CD4-positive, alpha-beta memory T cell (primary cell): ENCODE measurements at regions not wholly inside any gene's neighbourhood (a gene's known extent, or its start where the extent isn't known, plus 50 kb on each side); places are given as distances from the start of the nearest gene placed in this dataset.

ENCODE experiments used
- CTCF ChIA-PET: fragments of 350-600 bp; sonication (Branson Sonifier 250); formaldehyde crosslinking; loops from one replicate; lab custom pipeline; 2021; ENCODE audit warnings: inconsistent platforms; ENCODE audit not compliant: partially characterized antibody; lab: Charles Lee
- POLR2A ChIA-PET: fragments of 350-600 bp; sonication (Branson Sonifier 250); formaldehyde crosslinking; loops from one replicate; lab custom pipeline; 2021; ENCODE audit not compliant: partially characterized antibody; lab: Charles Lee
- DNase-seq, 5 donors: peaks; one replicate each; pipeline versions ENCODE4 v3.0.0 to v3.0.0-alpha.2; 2020 to 2022; ENCODE audit warnings: mixed read lengths in 1 of 5
- H3K27ac ChIP-seq: one replicate; pipeline ENCODE4 v1.7.0; 2013; ENCODE audit warnings: low read depth, low read length
- H3K27me3 ChIP-seq: 2 replicates; pipeline ENCODE4 v1.7.0; 2013; ENCODE audit warnings: mild to moderate bottlenecking, low read length, moderate library complexity; ENCODE audit not compliant: insufficient read depth
- H3K36me3 ChIP-seq: 2 replicates; pipeline ENCODE4 v1.7.0; 2013; ENCODE audit warnings: mild to moderate bottlenecking, low read length, moderate library complexity; ENCODE audit not compliant: insufficient read depth
- H3K4me1 ChIP-seq: 2 replicates; pipeline ENCODE4 v1.7.0; 2013; ENCODE audit warnings: mild to moderate bottlenecking, low read length, moderate library complexity; ENCODE audit not compliant: insufficient read depth
- H3K4me3 ChIP-seq, 2 donors: one replicate each; pipeline ENCODE4 v1.7.0; 2013; ENCODE audit warnings: low read length in 2 of 2, mild to moderate bottlenecking in 1 of 2
- H3K9me3 ChIP-seq, 2 donors: one replicate each; pipeline ENCODE4 v1.7.0; 2013; ENCODE audit warnings: low read length in 2 of 2, control low read depth in 1 of 2; ENCODE audit not compliant: control insufficient read depth in 1 of 2
- H3K27ac Mint-ChIP-seq, 7 donors: one replicate each; pipeline ENCODE4 v1.8.0; 2020 to 2021; ENCODE audit warnings: mixed read lengths in 7 of 7, mild to moderate bottlenecking in 6 of 7, inconsistent platforms in 3 of 7, moderate library complexity in 3 of 7
- H3K27me3 Mint-ChIP-seq, 2 donors: one replicate each; pipeline ENCODE4 v1.8.0; 2020 to 2021; ENCODE audit warnings: mixed read lengths in 2 of 2
- H3K36me3 Mint-ChIP-seq, 2 donors: one replicate each; pipeline ENCODE4 v1.8.0; 2020 to 2021; ENCODE audit warnings: mixed read lengths in 2 of 2, inconsistent platforms in 1 of 2, mild to moderate bottlenecking in 1 of 2
- H3K4me1 Mint-ChIP-seq, 4 donors: one replicate each; pipeline ENCODE4 v1.8.0; 2020 to 2021; ENCODE audit warnings: mixed read lengths in 4 of 4, mild to moderate bottlenecking in 1 of 4
- H3K4me3 Mint-ChIP-seq, 8 donors: one replicate each; pipeline ENCODE4 v1.8.0; 2020 to 2021; ENCODE audit warnings: mixed read lengths in 8 of 8, mild to moderate bottlenecking in 7 of 8, moderate library complexity in 6 of 8, inconsistent platforms in 3 of 8
- H3K9me3 Mint-ChIP-seq, 8 donors: one replicate each; pipeline ENCODE4 v1.8.0; 2020 to 2021; ENCODE audit warnings: mixed read lengths in 8 of 8, mild to moderate bottlenecking in 5 of 8, inconsistent platforms in 3 of 8, moderate library complexity in 1 of 8
- intact Hi-C: fragments of 100-400 bp; cut with micrococcal nuclease; formaldehyde crosslinking; loops from one replicate; pipeline ENCODE4 v1.15.1; 2023

DNA sequence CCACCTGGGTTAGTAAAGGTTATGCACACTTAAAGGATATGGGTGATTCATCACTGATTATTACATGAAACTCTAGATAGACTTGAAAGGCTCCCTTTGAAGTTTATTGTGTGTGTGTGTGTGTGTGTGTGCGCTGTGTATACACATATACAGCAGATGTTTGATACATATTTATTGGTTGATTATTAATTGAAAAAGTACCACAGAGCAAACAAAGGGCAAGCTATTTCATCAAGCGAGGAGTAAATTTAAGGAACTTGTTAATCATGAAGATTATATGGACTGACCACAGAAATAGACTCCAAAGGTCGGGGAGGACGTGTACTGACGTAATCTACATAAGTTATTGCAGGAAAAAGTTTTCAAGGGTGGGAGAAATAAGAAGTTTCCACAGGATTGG is 617.4 kb upstream of the POU3F3 start:
- Mint-ChIP-seq H3K36me3 (no peaks in the 10 kb centered on the region), H3K27me3 (no peaks in the 10 kb centered on the region)
- POLR2A ChIA-PET, result no interaction called here

DNA sequence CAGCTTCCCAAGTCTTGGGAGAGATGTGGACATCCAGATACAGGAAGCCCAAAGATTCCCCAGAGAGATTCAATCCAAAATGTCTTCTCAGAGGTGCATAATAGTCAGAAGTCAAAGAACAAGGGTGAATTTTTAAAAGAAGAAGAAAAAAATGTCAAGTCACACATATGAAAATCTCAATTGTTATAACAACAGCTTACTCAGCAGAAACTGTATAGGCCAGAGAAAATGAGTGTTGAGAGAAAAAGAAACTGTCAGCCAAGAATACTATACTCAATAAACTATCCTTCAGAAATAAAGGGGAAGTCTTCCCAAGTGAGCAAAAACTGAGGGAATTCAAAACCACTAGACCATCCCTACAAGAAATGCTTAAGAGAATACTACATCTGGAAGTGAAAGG is 612.9 kb upstream of the POU3F3 start:
- no peaks in the 10 kb centered on the region for H3K27me3 ChIP-seq
- H3K9me3 Mint-ChIP-seq, result peaks cover 2 to 53% (median 30%) of the 10 kb centered on the region in 8 donors
- no peak overlapping the region for H3K4me3 Mint-ChIP-seq
- H3K27ac ChIP-seq, result no peak overlapping the region
- no peak for DNase-seq
- ChIA-PET POLR2A (no interaction called here), CTCF (no interaction called here)
- H3K36me3 Mint-ChIP-seq, result no peaks in the 10 kb centered on the region
- H3K27me3 Mint-ChIP-seq, result no peaks in the 10 kb centered on the region
- H3K9me3 ChIP-seq, result no peaks in the 10 kb centered on the region
- H3K4me1 Mint-ChIP-seq, result no peaks in the 10 kb centered on the region
- intact Hi-C loops, result no loop called here
- H3K4me3 ChIP-seq, result no peak overlapping the region
- H3K4me1 ChIP-seq, result no peaks in the 10 kb centered on the region
- no peak overlapping the region for H3K27ac Mint-ChIP-seq
- H3K36me3 ChIP-seq, result no peaks in the 10 kb centered on the region

More for the DNA sequence above, 617.4 kb upstream of the POU3F3 start:
- Histone ChIP-seq H3K4me3 (no peak overlapping the region), H3K9me3 (no peaks in the 10 kb centered on the region), H3K27me3 (no peaks in the 10 kb centered on the region), H3K36me3 (no peaks in the 10 kb centered on the region), H3K27ac (no peak overlapping the region), H3K4me1 (no peaks in the 10 kb centered on the region)
- Mint-ChIP-seq H3K27ac (no peak overlapping the region), H3K4me1 (no peaks in the 10 kb centered on the region), H3K9me3 (peaks cover 0 to 44% (median 22%) of the 10 kb centered on the region in 8 donors), H3K4me3 (no peak overlapping the region)
- intact Hi-C loops, result no loop called here
- DNase-seq, result no peak
- CTCF ChIA-PET, result no interaction called here

GRCh38 chr2:104249629-104250028 is 604.3 kb upstream of the POU3F3 start:
- intact Hi-C loops, result no loop called here
- Histone ChIP-seq H3K4me1 (no peaks in the 10 kb centered on the region), H3K27me3 (no peaks in the 10 kb centered on the region), H3K9me3 (no peaks in the 10 kb centered on the region), H3K4me3 (no peak overlapping the region), H3K36me3 (no peaks in the 10 kb centered on the region), H3K27ac (no peak overlapping the region)
- no peak overlapping the region for H3K4me3 Mint-ChIP-seq
- H3K9me3 Mint-ChIP-seq, result peaks cover 0 to 16% (median 4%) of the 10 kb centered on the region in 8 donors
- no peaks in the 10 kb centered on the region for H3K4me1 Mint-ChIP-seq
- no peak overlapping the region for H3K27ac Mint-ChIP-seq
- no peak for DNase-seq
- peaks cover 0 to 1% of the 10 kb centered on the region in 2 donors for H3K27me3 Mint-ChIP-seq
- ChIA-PET POLR2A (no interaction called here), CTCF (no interaction called here)
- no peaks in the 10 kb centered on the region for H3K36me3 Mint-ChIP-seq

- Mint-ChIP-seq H3K4me1 (no peaks in the 10 kb centered on the region), H3K4me3 (no peak overlapping the region), H3K27ac (no peak overlapping the region), H3K27me3 (peaks cover 0 to 1% of the 10 kb centered on the region in 2 donors), H3K9me3 (peaks cover 0 to 18% (median 4%) of the 10 kb centered on the region in 8 donors), H3K36me3 (no peaks in the 10 kb centered on the region)
- H3K36me3 ChIP-seq, result no peaks in the 10 kb centered on the region
- no peak overlapping the region for H3K27ac ChIP-seq
- intact Hi-C loops, result no loop called here
- ChIA-PET POLR2A (no interaction called here), CTCF (no interaction called here)
- H3K4me1 ChIP-seq, result no peaks in the 10 kb centered on the region
- no peaks in the 10 kb centered on the region for H3K27me3 ChIP-seq
- no peak for DNase-seq
- no peak overlapping the region for H3K4me3 ChIP-seq
- no peaks in the 10 kb centered on the region for H3K9me3 ChIP-seq
These were observed 603.3 kb upstream of the POU3F3 start for GRCh38 chr2:104250635-104251034.

DNA sequence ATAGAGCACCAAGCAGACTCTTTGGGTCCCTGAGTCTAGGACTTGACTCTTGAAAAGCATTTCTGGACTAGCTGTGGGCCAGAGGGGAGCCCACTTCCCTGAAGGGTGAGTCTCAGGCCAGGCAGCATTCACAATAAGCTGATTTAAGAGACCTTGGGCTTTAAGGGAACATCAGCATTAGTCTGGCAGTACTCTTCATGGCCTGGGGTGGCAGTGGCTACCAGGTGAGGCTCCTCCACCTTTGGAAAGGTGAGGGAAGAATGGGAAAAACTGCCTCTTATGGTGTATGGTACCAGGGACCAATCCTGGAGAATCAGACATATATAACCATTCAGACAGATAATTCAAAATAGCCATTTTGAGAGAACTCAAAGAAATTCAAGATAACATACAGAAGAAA is 599.9 kb upstream of the POU3F3 start:
- Histone ChIP-seq H3K4me3 (no peak overlapping the region), H3K27ac (no peak overlapping the region), H3K4me1 (no peaks in the 10 kb centered on the region), H3K9me3 (no peaks in the 10 kb centered on the region), H3K27me3 (no peaks in the 10 kb centered on the region), H3K36me3 (no peaks in the 10 kb centered on the region)
- intact Hi-C loops, result no loop called here
- Mint-ChIP-seq H3K27ac (no peak overlapping the region), H3K27me3 (peaks cover 0 to 1% of the 10 kb centered on the region in 2 donors), H3K4me1 (no peaks in the 10 kb centered on the region), H3K9me3 (peaks cover 3 to 15% (median 8%) of the 10 kb centered on the region in 8 donors), H3K36me3 (no peaks in the 10 kb centered on the region), H3K4me3 (no peak overlapping the region)
- no peak for DNase-seq
- ChIA-PET CTCF (no interaction called here), POLR2A (no interaction called here)

DNA sequence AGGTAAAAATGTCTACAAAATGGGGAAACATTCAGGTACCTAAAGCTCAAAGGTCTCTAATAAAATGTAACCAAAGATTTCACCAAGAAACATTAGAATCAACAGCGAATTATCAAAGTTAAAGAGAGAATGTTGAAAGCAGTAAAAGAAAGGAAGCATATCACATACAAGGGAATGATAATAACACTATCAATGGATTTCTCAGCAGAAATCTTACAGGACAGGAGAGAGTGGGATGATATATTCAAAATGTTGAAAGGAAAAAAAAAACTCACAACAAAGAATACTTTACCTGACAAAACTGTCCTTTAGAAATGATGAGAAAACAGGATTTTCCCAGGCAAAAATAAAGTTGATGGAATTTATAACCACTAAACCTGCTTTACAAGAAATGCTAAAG is 591.2 kb upstream of the POU3F3 start:
- ChIA-PET POLR2A (no interaction called here), CTCF (no interaction called here)
- Mint-ChIP-seq H3K27ac (no peak overlapping the region), H3K9me3 (peaks cover 3 to 61% (median 42%) of the 10 kb centered on the region in 8 donors), H3K4me3 (no peak overlapping the region), H3K4me1 (no peaks in the 10 kb centered on the region), H3K36me3 (peaks cover 0 to 1% of the 10 kb centered on the region in 2 donors), H3K27me3 (no peaks in the 10 kb centered on the region)
- Histone ChIP-seq H3K36me3 (no peaks in the 10 kb centered on the region), H3K4me1 (no peaks in the 10 kb centered on the region), H3K27ac (no peak overlapping the region), H3K27me3 (no peaks in the 10 kb centered on the region), H3K9me3 (no peaks in the 10 kb centered on the region), H3K4me3 (no peak overlapping the region)
- intact Hi-C loops, result no loop called here
- no peak for DNase-seq

GRCh38 chr2:104279646-104280045 is 574.3 kb upstream of the POU3F3 start:
- Mint-ChIP-seq H3K36me3 (no peaks in the 10 kb centered on the region), H3K9me3 (peaks cover 0 to 12% (median 5%) of the 10 kb centered on the region in 8 donors), H3K27me3 (no peaks in the 10 kb centered on the region), H3K4me1 (no peaks in the 10 kb centered on the region), H3K4me3 (no peak overlapping the region), H3K27ac (no peak overlapping the region)
- Histone ChIP-seq H3K4me3 (no peak overlapping the region), H3K27me3 (no peaks in the 10 kb centered on the region), H3K27ac (no peak overlapping the region), H3K36me3 (no peaks in the 10 kb centered on the region), H3K9me3 (no peaks in the 10 kb centered on the region), H3K4me1 (no peaks in the 10 kb centered on the region)
- no peak for DNase-seq
- ChIA-PET POLR2A (no interaction called here), CTCF (no interaction called here)
- intact Hi-C loops, result no loop called here

DNA sequence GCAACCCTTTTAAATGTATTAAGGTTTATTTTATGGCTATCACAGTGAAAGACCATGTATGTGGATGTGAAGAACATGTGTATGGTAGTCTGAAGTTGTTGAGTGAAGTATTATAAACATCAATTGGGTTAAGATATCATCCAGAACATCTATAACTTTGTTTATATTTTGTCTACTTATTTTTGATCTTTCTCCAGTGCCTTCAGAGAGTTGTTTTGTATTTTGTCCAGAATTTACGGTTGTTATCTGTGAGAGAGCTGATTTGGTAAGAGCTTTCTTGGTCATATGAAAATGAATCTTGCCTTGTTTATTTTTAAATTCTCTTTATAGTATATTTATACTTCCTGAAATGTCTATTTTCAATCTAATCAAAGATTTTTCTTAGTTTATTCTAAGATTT is 573.7 kb upstream of the POU3F3 start:
- intact Hi-C loops, result no loop called here
- no peak for DNase-seq
- Histone ChIP-seq H3K4me3 (no peak overlapping the region), H3K27ac (no peak overlapping the region), H3K27me3 (no peaks in the 10 kb centered on the region), H3K36me3 (no peaks in the 10 kb centered on the region), H3K9me3 (no peaks in the 10 kb centered on the region), H3K4me1 (no peaks in the 10 kb centered on the region)
- no peak overlapping the region for H3K27ac Mint-ChIP-seq
- no peaks in the 10 kb centered on the region for H3K36me3 Mint-ChIP-seq
- H3K4me3 Mint-ChIP-seq, result no peak overlapping the region
- peaks cover under 1 to 13% (median 7%) of the 10 kb centered on the region in 8 donors for H3K9me3 Mint-ChIP-seq
- CTCF ChIA-PET, result no interaction called here
- no peaks in the 10 kb centered on the region for H3K4me1 Mint-ChIP-seq
- no peaks in the 10 kb centered on the region for H3K27me3 Mint-ChIP-seq
- POLR2A ChIA-PET, result no interaction called here
